GM19463 (cell line): ENCODE measurements at regions not wholly inside any gene's neighbourhood (a gene's known extent, or its start where the extent isn't known, plus 50 kb on each side); places are given as distances from the start of the nearest gene placed in this dataset.
"Not testable (repeated sequence)": the region's sequence is repeated elsewhere in the genome, so short reads cannot be mapped to it uniquely, and the experiment has no call there.

Source experiments
- ATAC-seq: cut with Tn5 transposase; IDR thresholded peaks from one replicate; pipeline ENCODE4 v1.9.1; 2021; ENCODE audit warnings: mild to moderate bottlenecking, moderate library complexity; ENCODE audit not compliant: unreplicated experiment

- ATAC-seq = no peak
These were observed 122.5 kb downstream of the CETN3 start for GRCh38 chr5:90287036-90287435.

- no peak for ATAC-seq
These were observed 124.0 kb downstream of the CETN3 start for GRCh38 chr5:90285581-90285980.

GRCh38 chr5:90284375-90284774 lies 125.2 kb downstream of the CETN3 start:
- no peak for ATAC-seq

- no peak for ATAC-seq
These were observed 130.5 kb downstream of the CETN3 start for GRCh38 chr5:90279091-90279490.

- ATAC-seq = no peak
These were observed 135.3 kb downstream of the CETN3 start for GRCh38 chr5:90274216-90274615.

GRCh38 chr5:90267646-90268045 lies 141.9 kb downstream of the CETN3 start:
- ATAC-seq = no peak

GRCh38 chr5:90265545-90265857 lies 144.1 kb downstream of the CETN3 start:
- no peak for ATAC-seq

GRCh38 chr5:90264689-90265544 lies 144.6 kb downstream of the CETN3 start:
- ATAC-seq = no peak

GRCh38 chr5:90263102-90263820 lies 146.3 kb downstream of the CETN3 start:
- no peak for ATAC-seq

- no peak for ATAC-seq
These were observed 158.1 kb downstream of the CETN3 start for GRCh38 chr5:90251447-90251846.

- no peak for ATAC-seq
These were observed 160.9 kb downstream of the CETN3 start for GRCh38 chr5:90248640-90249039.

GRCh38 chr5:90243848-90244247 lies 165.7 kb downstream of the CETN3 start:
- not testable (repeated sequence) for ATAC-seq

GRCh38 chr5:90233476-90233875 lies 176.1 kb downstream of the CETN3 start:
- ATAC-seq = no peak

- ATAC-seq = no peak
These were observed 177.9 kb downstream of the CETN3 start for GRCh38 chr5:90231688-90232087.

GRCh38 chr5:90227683-90228082 lies 181.9 kb downstream of the CETN3 start:
- no peak for ATAC-seq

GRCh38 chr5:90226433-90227099 lies 183.0 kb downstream of the CETN3 start:
- ATAC-seq = no peak

GRCh38 chr5:90224342-90224741 lies 185.2 kb downstream of the CETN3 start:
- no peak for ATAC-seq

- ATAC-seq = no peak
These were observed 185.8 kb downstream of the CETN3 start for GRCh38 chr5:90223756-90224155.

GRCh38 chr5:90221951-90222350 lies 187.6 kb downstream of the CETN3 start:
- ATAC-seq = no peak

GRCh38 chr5:90220554-90220953 lies 189.0 kb downstream of the CETN3 start:
- ATAC-seq = no peak

GRCh38 chr5:90214991-90215390 lies 194.6 kb downstream of the CETN3 start:
- ATAC-seq = no peak

GRCh38 chr5:90208323-90208722 lies 201.2 kb downstream of the CETN3 start:
- ATAC-seq = not testable (repeated sequence)
